K562 (cell line): ENCODE measurements at regions not wholly inside any gene's neighbourhood (a gene's known extent, or its start where the extent isn't known, plus 50 kb on each side); places are given as distances from the start of the nearest gene placed in this dataset.

Experiments
- CAMTA2 ChIP-seq: fragments of 250-450 bp; sonication (Bioruptor Pico); conservative IDR thresholded peaks from 2 replicates; pipeline ENCODE4 v1.5.1; 2022
- ELF4 ChIP-seq: fragments of 450-650 bp; formaldehyde crosslinking; IDR thresholded peaks from 2 replicates; pipeline ENCODE4 v1.4.0; 2022; ENCODE audit warnings: missing genetic modification characterization
- GATA2 ChIP-seq: sonication (generic); formaldehyde crosslinking; IDR thresholded peaks from 2 replicates; pipeline ENCODE4 v1.4.0; 2020; ENCODE audit warnings: mild to moderate bottlenecking, missing genetic modification reagents
- HMG20A ChIP-seq: fragments of 450-650 bp; formaldehyde crosslinking; conservative IDR thresholded peaks from 2 replicates; pipeline ENCODE4 v1.4.0; 2020; ENCODE audit warnings: mild to moderate bottlenecking, mixed read lengths
- HNRNPUL1 ChIP-seq: fragments of 200-400 bp; formaldehyde crosslinking; IDR thresholded peaks from 2 replicates; pipeline ENCODE4 v1.6.1; 2017; ENCODE audit warnings: low read length
- SAFB2 ChIP-seq: fragments of 200-400 bp; formaldehyde crosslinking; IDR thresholded peaks from 2 replicates; pipeline ENCODE4 v1.6.1; 2018; ENCODE audit warnings: borderline replicate concordance, low read length, low read depth, moderate library complexity; ENCODE audit not compliant: severe bottlenecking
- TAF7 ChIP-seq: fragments of 450-650 bp; IDR thresholded peaks from 2 replicates; pipeline ENCODE4 v1.6.1; 2016; ENCODE audit warnings: missing genetic modification characterization, missing compliant biosample characterization
- ZBTB7A ChIP-seq: IDR thresholded peaks from 2 replicates; pipeline ENCODE4 v1.6.1; 2011; ENCODE audit warnings: low read depth, mild to moderate bottlenecking, low read length, moderate library complexity, borderline replicate concordance; ENCODE audit not compliant: control insufficient read depth
- TF ChIP-seq, protein P1 (sequence below): fragments of 250-450 bp; sonication (Bioruptor Pico); IDR thresholded peaks from 2 replicates; pipeline ENCODE4 v1.4.0; 2020; ENCODE audit warnings: mild to moderate bottlenecking, moderate library complexity
- TF ChIP-seq, protein P2 (sequence below): sonication (generic); formaldehyde crosslinking; IDR thresholded peaks from 2 replicates; pipeline ENCODE4 v1.8.0; 2023; ENCODE audit warnings: missing genetic modification reagents, mild to moderate bottlenecking, borderline replicate concordance
- TF ChIP-seq, protein P3 (sequence below): fragments of 200-800 bp; sonication (Bioruptor generic); IDR thresholded peaks from 2 replicates; pipeline ENCODE4 v1.6.1; 2017; ENCODE audit warnings: missing genetic modification characterization, missing compliant biosample characterization
- TF ChIP-seq, protein P4 (sequence below): fragments of 250-450 bp; sonication (Bioruptor Pico); IDR thresholded peaks from 2 replicates; pipeline ENCODE4 v1.8.0; 2022; ENCODE audit warnings: moderate library complexity, mild to moderate bottlenecking, inconsistent platforms

DNA sequence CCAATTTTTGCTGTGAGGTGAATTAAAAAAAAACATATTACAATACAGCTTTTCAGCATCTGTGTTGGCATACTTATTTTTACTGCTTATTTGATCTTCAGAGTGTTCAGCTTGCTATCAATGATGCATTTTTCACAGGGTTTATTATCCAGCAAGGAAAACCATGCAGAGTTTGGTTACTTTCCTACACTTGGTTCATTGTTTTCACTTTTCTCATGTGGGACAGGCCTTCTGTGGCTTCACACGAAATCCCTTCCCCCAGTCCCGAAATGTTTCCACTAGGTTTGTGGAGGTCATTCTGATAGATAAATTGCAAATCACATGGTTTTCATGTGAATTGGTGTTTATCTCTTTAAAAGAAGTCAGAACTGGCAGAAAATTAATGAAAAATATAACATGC is 205.8 kb downstream of the SPCS3 start (continued):
- TF ChIP-seq, protein P1, sequence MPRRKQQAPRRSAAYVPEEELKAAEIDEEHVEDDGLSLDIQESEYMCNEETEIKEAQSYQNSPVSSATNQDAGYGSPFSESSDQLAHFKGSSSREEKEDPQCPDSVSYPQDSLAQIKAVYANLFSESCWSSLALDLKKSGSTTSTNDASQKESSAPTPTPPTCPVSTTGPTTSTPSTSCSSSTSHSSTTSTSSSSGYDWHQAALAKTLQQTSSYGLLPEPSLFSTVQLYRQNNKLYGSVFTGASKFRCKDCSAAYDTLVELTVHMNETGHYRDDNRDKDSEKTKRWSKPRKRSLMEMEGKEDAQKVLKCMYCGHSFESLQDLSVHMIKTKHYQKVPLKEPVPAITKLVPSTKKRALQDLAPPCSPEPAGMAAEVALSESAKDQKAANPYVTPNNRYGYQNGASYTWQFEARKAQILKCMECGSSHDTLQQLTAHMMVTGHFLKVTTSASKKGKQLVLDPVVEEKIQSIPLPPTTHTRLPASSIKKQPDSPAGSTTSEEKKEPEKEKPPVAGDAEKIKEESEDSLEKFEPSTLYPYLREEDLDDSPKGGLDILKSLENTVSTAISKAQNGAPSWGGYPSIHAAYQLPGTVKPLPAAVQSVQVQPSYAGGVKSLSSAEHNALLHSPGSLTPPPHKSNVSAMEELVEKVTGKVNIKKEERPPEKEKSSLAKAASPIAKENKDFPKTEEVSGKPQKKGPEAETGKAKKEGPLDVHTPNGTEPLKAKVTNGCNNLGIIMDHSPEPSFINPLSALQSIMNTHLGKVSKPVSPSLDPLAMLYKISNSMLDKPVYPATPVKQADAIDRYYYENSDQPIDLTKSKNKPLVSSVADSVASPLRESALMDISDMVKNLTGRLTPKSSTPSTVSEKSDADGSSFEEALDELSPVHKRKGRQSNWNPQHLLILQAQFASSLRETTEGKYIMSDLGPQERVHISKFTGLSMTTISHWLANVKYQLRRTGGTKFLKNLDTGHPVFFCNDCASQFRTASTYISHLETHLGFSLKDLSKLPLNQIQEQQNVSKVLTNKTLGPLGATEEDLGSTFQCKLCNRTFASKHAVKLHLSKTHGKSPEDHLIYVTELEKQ (CRISPR knock-in tag): no peak
- TF ChIP-seq ELF4 (CRISPR knock-in tag): no peak
- TF ChIP-seq TAF7: no peak
- TF ChIP-seq, protein P2, sequence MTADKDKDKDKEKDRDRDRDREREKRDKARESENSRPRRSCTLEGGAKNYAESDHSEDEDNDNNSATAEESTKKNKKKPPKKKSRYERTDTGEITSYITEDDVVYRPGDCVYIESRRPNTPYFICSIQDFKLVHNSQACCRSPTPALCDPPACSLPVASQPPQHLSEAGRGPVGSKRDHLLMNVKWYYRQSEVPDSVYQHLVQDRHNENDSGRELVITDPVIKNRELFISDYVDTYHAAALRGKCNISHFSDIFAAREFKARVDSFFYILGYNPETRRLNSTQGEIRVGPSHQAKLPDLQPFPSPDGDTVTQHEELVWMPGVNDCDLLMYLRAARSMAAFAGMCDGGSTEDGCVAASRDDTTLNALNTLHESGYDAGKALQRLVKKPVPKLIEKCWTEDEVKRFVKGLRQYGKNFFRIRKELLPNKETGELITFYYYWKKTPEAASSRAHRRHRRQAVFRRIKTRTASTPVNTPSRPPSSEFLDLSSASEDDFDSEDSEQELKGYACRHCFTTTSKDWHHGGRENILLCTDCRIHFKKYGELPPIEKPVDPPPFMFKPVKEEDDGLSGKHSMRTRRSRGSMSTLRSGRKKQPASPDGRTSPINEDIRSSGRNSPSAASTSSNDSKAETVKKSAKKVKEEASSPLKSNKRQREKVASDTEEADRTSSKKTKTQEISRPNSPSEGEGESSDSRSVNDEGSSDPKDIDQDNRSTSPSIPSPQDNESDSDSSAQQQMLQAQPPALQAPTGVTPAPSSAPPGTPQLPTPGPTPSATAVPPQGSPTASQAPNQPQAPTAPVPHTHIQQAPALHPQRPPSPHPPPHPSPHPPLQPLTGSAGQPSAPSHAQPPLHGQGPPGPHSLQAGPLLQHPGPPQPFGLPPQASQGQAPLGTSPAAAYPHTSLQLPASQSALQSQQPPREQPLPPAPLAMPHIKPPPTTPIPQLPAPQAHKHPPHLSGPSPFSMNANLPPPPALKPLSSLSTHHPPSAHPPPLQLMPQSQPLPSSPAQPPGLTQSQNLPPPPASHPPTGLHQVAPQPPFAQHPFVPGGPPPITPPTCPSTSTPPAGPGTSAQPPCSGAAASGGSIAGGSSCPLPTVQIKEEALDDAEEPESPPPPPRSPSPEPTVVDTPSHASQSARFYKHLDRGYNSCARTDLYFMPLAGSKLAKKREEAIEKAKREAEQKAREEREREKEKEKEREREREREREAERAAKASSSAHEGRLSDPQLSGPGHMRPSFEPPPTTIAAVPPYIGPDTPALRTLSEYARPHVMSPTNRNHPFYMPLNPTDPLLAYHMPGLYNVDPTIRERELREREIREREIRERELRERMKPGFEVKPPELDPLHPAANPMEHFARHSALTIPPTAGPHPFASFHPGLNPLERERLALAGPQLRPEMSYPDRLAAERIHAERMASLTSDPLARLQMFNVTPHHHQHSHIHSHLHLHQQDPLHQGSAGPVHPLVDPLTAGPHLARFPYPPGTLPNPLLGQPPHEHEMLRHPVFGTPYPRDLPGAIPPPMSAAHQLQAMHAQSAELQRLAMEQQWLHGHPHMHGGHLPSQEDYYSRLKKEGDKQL (CRISPR knock-in tag): no peak
- TF ChIP-seq HNRNPUL1: no peak
- no peak for TF ChIP-seq CAMTA2
- no peak for TF ChIP-seq HMG20A (CRISPR knock-in tag)
- TF ChIP-seq SAFB2: no peak
- TF ChIP-seq, protein P3, sequence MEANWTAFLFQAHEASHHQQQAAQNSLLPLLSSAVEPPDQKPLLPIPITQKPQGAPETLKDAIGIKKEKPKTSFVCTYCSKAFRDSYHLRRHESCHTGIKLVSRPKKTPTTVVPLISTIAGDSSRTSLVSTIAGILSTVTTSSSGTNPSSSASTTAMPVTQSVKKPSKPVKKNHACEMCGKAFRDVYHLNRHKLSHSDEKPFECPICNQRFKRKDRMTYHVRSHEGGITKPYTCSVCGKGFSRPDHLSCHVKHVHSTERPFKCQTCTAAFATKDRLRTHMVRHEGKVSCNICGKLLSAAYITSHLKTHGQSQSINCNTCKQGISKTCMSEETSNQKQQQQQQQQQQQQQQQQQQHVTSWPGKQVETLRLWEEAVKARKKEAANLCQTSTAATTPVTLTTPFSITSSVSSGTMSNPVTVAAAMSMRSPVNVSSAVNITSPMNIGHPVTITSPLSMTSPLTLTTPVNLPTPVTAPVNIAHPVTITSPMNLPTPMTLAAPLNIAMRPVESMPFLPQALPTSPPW (CRISPR knock-in tag): no peak
- no peak for TF ChIP-seq GATA2 (CRISPR knock-in tag)
- TF ChIP-seq, protein P4, sequence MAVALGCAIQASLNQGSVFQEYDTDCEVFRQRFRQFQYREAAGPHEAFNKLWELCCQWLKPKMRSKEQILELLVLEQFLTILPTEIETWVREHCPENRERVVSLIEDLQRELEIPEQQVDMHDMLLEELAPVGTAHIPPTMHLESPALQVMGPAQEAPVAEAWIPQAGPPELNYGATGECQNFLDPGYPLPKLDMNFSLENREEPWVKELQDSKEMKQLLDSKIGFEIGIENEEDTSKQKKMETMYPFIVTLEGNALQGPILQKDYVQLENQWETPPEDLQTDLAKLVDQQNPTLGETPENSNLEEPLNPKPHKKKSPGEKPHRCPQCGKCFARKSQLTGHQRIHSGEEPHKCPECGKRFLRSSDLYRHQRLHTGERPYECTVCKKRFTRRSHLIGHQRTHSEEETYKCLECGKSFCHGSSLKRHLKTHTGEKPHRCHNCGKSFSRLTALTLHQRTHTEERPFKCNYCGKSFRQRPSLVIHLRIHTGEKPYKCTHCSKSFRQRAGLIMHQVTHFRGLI (CRISPR knock-in tag): no peak
- TF ChIP-seq ZBTB7A: no peak
